Endothelial cell of umbilical vein (primary cell): ENCODE measurements at regions not wholly inside any gene's neighbourhood (a gene's known extent, or its start where the extent isn't known, plus 50 kb on each side); places are given as distances from the start of the nearest gene placed in this dataset.
"Not testable (repeated sequence)": the region's sequence is repeated elsewhere in the genome, so short reads cannot be mapped to it uniquely, and the experiment has no call there.

Experiments
- BruUV-seq: library from RNA; stranded (reverse); fragments of 400-500 nt; replicated peaks from 2 replicates; lab custom pipeline; 2021; lab: Mats Ljungman, UMichigan
- CTCF ChIA-PET: fragments of 300-600, 350-600 bp; sonication (Branson Sonifier 250); formaldehyde crosslinking; loops from one replicate; lab custom pipeline; 2021; ENCODE audit warnings: antibody characterized with exemption, inconsistent platforms; lab: Charles Lee
- POLR2A ChIA-PET: fragments of 300-600, 350-600 bp; sonication (Branson Sonifier 250); formaldehyde crosslinking; loops from one replicate; lab custom pipeline; 2021; ENCODE audit warnings: antibody characterized with exemption, inconsistent platforms; lab: Charles Lee
- DNase-seq: peaks from one replicate; pipeline ENCODE4 v3.0.0-alpha.2; 2011; ENCODE audit warnings: low read depth, low spot score
- FAIRE-seq: peaks from 2 replicates; lab custom pipeline; 2011; peaks lifted over from hg19 to GRCh38; lab: Jason Lieb, UNC
- H2AFZ ChIP-seq: 2 replicates; pipeline ENCODE4 v1.6.0; 2012; ENCODE audit warnings: low read depth, low read length, control low read depth, inconsistent platforms
- H3K27ac ChIP-seq: 2 replicates; pipeline ENCODE4 v1.5.1; 2011; ENCODE audit warnings: low read depth, mild to moderate bottlenecking, control low read depth, low read length, moderate library complexity; ENCODE audit not compliant: insufficient read depth
- H3K27me3 ChIP-seq, 2 experiments: 2 replicates each; pipeline versions ENCODE4 v1.6.0 to v1.6.1; 2011; ENCODE audit warnings: low read length in 2 of 2, mixed read lengths in 1 of 2; ENCODE audit not compliant: control insufficient read depth in 2 of 2, insufficient read depth in 2 of 2
- H3K36me3 ChIP-seq, 2 experiments: 2 replicates in 1 of 2; 3 replicates in 1 of 2; pipeline ENCODE4 v1.5.1; 2011; ENCODE audit warnings: low read length in 2 of 2, mild to moderate bottlenecking in 1 of 2, moderate library complexity in 1 of 2; ENCODE audit not compliant: control insufficient read depth in 2 of 2, insufficient read depth in 2 of 2; ENCODE audit errors: extremely low read depth in 1 of 2
- H3K4me1 ChIP-seq: 3 replicates; pipeline ENCODE4 v1.5.1; 2011; ENCODE audit warnings: mild to moderate bottlenecking, low read length; ENCODE audit not compliant: control insufficient read depth, insufficient read depth; ENCODE audit errors: extremely low read depth
- H3K4me2 ChIP-seq: 2 replicates; pipeline ENCODE4 v1.6.1; 2011; ENCODE audit warnings: low read length, control low read depth, mixed read lengths; ENCODE audit not compliant: insufficient read depth
- H3K4me3 ChIP-seq, 3 experiments: fragments of 200-600 bp in 1 of 3; sonication (generic), shearing (Covaris generic) in 1 of 3; replicated peaks in 1 of 3; 2 replicates each; pipeline ENCODE4 v1.5.1; 2011 to 2016; ENCODE audit warnings: control low read depth in 3 of 3, low read length in 3 of 3, mild to moderate bottlenecking in 2 of 3, inconsistent platforms in 1 of 3, low read depth in 1 of 3, moderate library complexity in 1 of 3; ENCODE audit not compliant: insufficient read depth in 1 of 3
- H3K79me2 ChIP-seq: 2 replicates; pipeline ENCODE4 v1.6.0; 2012; ENCODE audit warnings: low read length, inconsistent platforms; ENCODE audit not compliant: control insufficient read depth, insufficient read depth
- H3K9ac ChIP-seq: replicated peaks from 2 replicates; pipeline ENCODE3; 2011; ENCODE audit warnings: low read length, control low read depth; ENCODE audit not compliant: insufficient read depth; ENCODE audit errors: extremely low read depth
- H3K9me1 ChIP-seq: replicated peaks from 3 replicates; pipeline ENCODE4 v1.6.0; 2011; ENCODE audit warnings: mild to moderate bottlenecking, low read length; ENCODE audit not compliant: control insufficient read depth, insufficient read depth; ENCODE audit errors: extremely low read depth
- H3K9me3 ChIP-seq: replicated peaks from 2 replicates; pipeline ENCODE4 v1.5.1; 2012; ENCODE audit warnings: low read length, inconsistent platforms; ENCODE audit not compliant: control insufficient read depth, insufficient read depth
- H4K20me1 ChIP-seq: replicated peaks from 2 replicates; pipeline ENCODE3; 2011; ENCODE audit warnings: mild to moderate bottlenecking, low read length; ENCODE audit not compliant: control insufficient read depth, insufficient read depth; ENCODE audit errors: extremely low read depth
- EZH2 ChIP-seq: IDR thresholded peaks from 2 replicates; pipeline ENCODE4 v1.6.1; 2012; ENCODE audit warnings: borderline replicate concordance, low read depth, mild to moderate bottlenecking, moderate library complexity, low read length, inconsistent platforms; ENCODE audit not compliant: severe bottlenecking
- FOS ChIP-seq: IDR thresholded peaks from 2 replicates; pipeline ENCODE4 v1.6.1; 2011; ENCODE audit warnings: mild to moderate bottlenecking, low read length, moderate library complexity, borderline replicate concordance; ENCODE audit not compliant: insufficient read depth
- GATA2 ChIP-seq: IDR thresholded peaks from 2 replicates; pipeline ENCODE4 v1.7.0; 2011; ENCODE audit warnings: low read depth, mild to moderate bottlenecking, moderate library complexity, mixed read lengths, low read length; ENCODE audit not compliant: insufficient read length, insufficient read depth
- JUN ChIP-seq: IDR thresholded peaks from 2 replicates; pipeline ENCODE4 v1.6.1; 2011; ENCODE audit warnings: borderline replicate concordance, low read depth; ENCODE audit not compliant: insufficient read length, insufficient read depth
- MYC ChIP-seq: IDR thresholded peaks from one replicate; pipeline ENCODE4 v1.6.1; 2011; ENCODE audit warnings: mild to moderate bottlenecking, low read depth, low read length
- POLR2A ChIP-seq: IDR thresholded peaks from 2 replicates; pipeline ENCODE4 v1.6.1; 2012; ENCODE audit warnings: low read depth, mild to moderate bottlenecking, control low read depth, low read length
- POLR2AphosphoS5 ChIP-seq: IDR thresholded peaks from 2 replicates; pipeline ENCODE4 v1.6.1; 2012; ENCODE audit warnings: low read depth, mild to moderate bottlenecking, control low read depth, low read length, moderate library complexity; ENCODE audit not compliant: insufficient read depth
- dilution Hi-C: fragments of 300-500 bp; cut with MboI; formaldehyde crosslinking; loops from one replicate; pipeline ENCODE4 v1.15.0; 2019; ENCODE audit warnings: low sequenced_read_pairs; ENCODE audit not compliant: extremely low pct_ligation_motif_present
- intact Hi-C: fragments of 100-400 bp; cut with micrococcal nuclease; formaldehyde crosslinking; loops from one replicate; pipeline ENCODE4 v1.10.0; 2022
- TF ChIP-seq, protein P1 (sequence below): IDR thresholded peaks from 2 replicates; pipeline ENCODE4 v1.6.1; 2011; ENCODE audit not compliant: insufficient read depth, insufficient read length
- TF ChIP-seq, protein P2 (sequence below), 2 donors: IDR thresholded peaks; 1 replicate in 1 of 2; 2 replicates in 1 of 2; pipeline ENCODE4 v1.5.1; 2011; ENCODE audit warnings: low read length in 2 of 2, mild to moderate bottlenecking in 2 of 2, moderate library complexity in 2 of 2, control low read depth in 1 of 2, inconsistent platforms in 1 of 2, low read depth in 1 of 2; ENCODE audit not compliant: insufficient read depth in 1 of 2; ENCODE audit errors: extremely low read depth in 1 of 2

GRCh38 chr10:63843107-63843506, 321.9 kb downstream of the REEP3 start:
- no peak overlapping the region for H3K9ac ChIP-seq
- H3K27ac ChIP-seq = no peak overlapping the region
- H3K27me3 ChIP-seq = peaks cover 0 to 4% of the 10 kb centered on the region in 2 experiments
- dilution Hi-C loops = no loop called here
- no TSS peak for BruUV-seq
- no peak overlapping the region for H3K4me2 ChIP-seq
- no peak overlapping the region for H2AFZ ChIP-seq
- H3K4me1 ChIP-seq = no peaks in the 10 kb centered on the region
- no peak for FAIRE-seq
- no peak for DNase-seq
- ChIA-PET CTCF (interaction anchor here (0.6 to 1.1 kb wide), 3 partner anchors 21 to 24 kb away, joined by 3 to 4 read pairs (median 3); no protein-coding TSS in a partner anchor), POLR2A (no interaction called here)
- H3K4me3 ChIP-seq = no peak overlapping the region
- H4K20me1 ChIP-seq = no peaks in the 10 kb centered on the region
- H3K9me3 ChIP-seq = no peaks in the 10 kb centered on the region
- H3K79me2 ChIP-seq = no peaks in the 10 kb centered on the region
- intact Hi-C loops = no loop called here
- H3K9me1 ChIP-seq = no peaks in the 10 kb centered on the region
- no peaks in the 10 kb centered on the region for H3K36me3 ChIP-seq
- no peak for TF ChIP-seq MYC
- TF ChIP-seq EZH2 = no peak
- TF ChIP-seq POLR2AphosphoS5 = no peak
- TF ChIP-seq FOS = no peak
- TF ChIP-seq JUN = no peak
- TF ChIP-seq, protein P1, sequence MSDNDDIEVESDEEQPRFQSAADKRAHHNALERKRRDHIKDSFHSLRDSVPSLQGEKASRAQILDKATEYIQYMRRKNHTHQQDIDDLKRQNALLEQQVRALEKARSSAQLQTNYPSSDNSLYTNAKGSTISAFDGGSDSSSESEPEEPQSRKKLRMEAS = no peak
- TF ChIP-seq, protein P2, sequence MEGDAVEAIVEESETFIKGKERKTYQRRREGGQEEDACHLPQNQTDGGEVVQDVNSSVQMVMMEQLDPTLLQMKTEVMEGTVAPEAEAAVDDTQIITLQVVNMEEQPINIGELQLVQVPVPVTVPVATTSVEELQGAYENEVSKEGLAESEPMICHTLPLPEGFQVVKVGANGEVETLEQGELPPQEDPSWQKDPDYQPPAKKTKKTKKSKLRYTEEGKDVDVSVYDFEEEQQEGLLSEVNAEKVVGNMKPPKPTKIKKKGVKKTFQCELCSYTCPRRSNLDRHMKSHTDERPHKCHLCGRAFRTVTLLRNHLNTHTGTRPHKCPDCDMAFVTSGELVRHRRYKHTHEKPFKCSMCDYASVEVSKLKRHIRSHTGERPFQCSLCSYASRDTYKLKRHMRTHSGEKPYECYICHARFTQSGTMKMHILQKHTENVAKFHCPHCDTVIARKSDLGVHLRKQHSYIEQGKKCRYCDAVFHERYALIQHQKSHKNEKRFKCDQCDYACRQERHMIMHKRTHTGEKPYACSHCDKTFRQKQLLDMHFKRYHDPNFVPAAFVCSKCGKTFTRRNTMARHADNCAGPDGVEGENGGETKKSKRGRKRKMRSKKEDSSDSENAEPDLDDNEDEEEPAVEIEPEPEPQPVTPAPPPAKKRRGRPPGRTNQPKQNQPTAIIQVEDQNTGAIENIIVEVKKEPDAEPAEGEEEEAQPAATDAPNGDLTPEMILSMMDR (IDR thresholded peaks at IDR 0.05; ENCODE audit: extremely low read depth in 1 of 2, insufficient read depth in 1 of 2, low read depth in 1 of 2, low read length in 2 of 2) = no peak
- no peak for TF ChIP-seq GATA2
- TF ChIP-seq POLR2A = no peak

DNA sequence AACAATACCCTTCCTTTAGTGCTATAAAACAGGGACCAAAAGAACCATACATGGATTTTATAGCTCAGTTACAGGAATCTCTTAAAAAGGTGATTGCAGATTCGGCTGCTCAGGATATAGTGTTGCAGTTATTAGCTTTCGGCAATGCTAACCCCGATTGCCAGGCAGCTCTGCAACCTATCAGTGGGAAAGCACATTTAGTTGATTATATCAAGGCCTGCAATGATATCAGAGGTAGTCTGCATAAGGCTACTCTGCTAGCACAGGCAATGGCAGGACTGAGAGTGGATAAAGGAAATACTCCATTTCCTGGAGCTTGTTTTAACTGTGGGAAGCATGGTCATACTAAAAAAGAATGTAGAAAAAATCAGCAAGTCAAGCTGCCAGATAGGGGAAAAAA, 327.7 kb downstream of the REEP3 start:
- H3K27me3 ChIP-seq, intact Hi-C loops, H3K4me1 ChIP-seq, H3K4me2 ChIP-seq, H3K79me2 ChIP-seq, H3K9ac ChIP-seq, H3K27ac ChIP-seq, dilution Hi-C loops, FAIRE-seq, H3K9me1 ChIP-seq, H3K9me3 ChIP-seq, H3K4me3 ChIP-seq, H3K36me3 ChIP-seq, POLR2A ChIA-PET, BruUV-seq, H2AFZ ChIP-seq, H4K20me1 ChIP-seq: not testable (repeated sequence)
- peak; percentile 36 for DNase-seq
- CTCF ChIA-PET = interaction anchor here (1.4 to 3.2 kb wide), 2 partner anchors 18 to 29 kb away, joined by 3 to 14 read pairs; no protein-coding TSS in a partner anchor
